ENCODE measurements at regions not wholly inside any gene's neighbourhood (a gene's known extent, or its start where the extent isn't known, plus 50 kb on each side); places are given as distances from the start of the nearest gene placed in this dataset.

- TF ChIP-seq CTCF (conservative IDR thresholded peaks at IDR 0.05) (no peak), EZH2 (IDR thresholded peaks at IDR 0.05; ENCODE audit: low read depth) (no peak)
These were observed 522.3 kb upstream of the LUZP2 start for GRCh38 chr11:23974601-23975000.

Measured in PC-9 (cell line).